Heart left ventricle (tissue), 13 donors: ENCODE measurements at regions not wholly inside any gene's neighbourhood (a gene's known extent, or its start where the extent isn't known, plus 50 kb on each side); places are given as distances from the start of the nearest gene placed in this dataset.

Experiments
- POLR2A ChIP-seq, 2 donors: fragments of 450-650 bp; IDR thresholded peaks; one replicate each; pipeline ENCODE4 v1.6.1; 2017; ENCODE audit warnings: antibody characterized with exemption in 2 of 2, mild to moderate bottlenecking in 2 of 2, moderate library complexity in 2 of 2
- TF ChIP-seq, protein P1 (sequence below), 12 donors: fragments of 200-600 bp; sonication (generic) in 4 of 12; IDR thresholded peaks; one replicate each; pipeline versions ENCODE4 v1.5.0 to v1.8.0; 2018 to 2022; ENCODE audit warnings: antibody characterized with exemption in 12 of 12, mild to moderate bottlenecking in 5 of 12
- donor health status: ischemic (EF 13 %, LVEDD 7.1; RV severe dilation, severe dysfunction).
- donor health status: DM: no; HTN: yes; CAD: no.
- donor health status: DM: no; HTN: no; CAD: no.
- donor health status: ischemic (EF 25% LVEDD 6.9; RV normal size, moderate dysfunction).
- donor health status: ischemic (EF 25% LVEDD 5.7; RV mildly dilated, moderate dysfunction).
- donor health status: ischemic (EF 35%, LVEDD 5.7; RV mildly dilated, moderate dysfunction).
- donor health status: nonischemic (EF 11% LVEDD 7.7; RV severe dilation, severe dysfunction).
- donor health status: DM: yes; HTN: yes; CAD: no.
- donor health status: PGD.
- donor health status: ischemic (EF 29% LVEDD 5.4; RV normal size, mild dysfunction).
- donor health status: nonischemic (EF 23%, LVEDD 6.1; RV moderate dilation, normal function).

DNA sequence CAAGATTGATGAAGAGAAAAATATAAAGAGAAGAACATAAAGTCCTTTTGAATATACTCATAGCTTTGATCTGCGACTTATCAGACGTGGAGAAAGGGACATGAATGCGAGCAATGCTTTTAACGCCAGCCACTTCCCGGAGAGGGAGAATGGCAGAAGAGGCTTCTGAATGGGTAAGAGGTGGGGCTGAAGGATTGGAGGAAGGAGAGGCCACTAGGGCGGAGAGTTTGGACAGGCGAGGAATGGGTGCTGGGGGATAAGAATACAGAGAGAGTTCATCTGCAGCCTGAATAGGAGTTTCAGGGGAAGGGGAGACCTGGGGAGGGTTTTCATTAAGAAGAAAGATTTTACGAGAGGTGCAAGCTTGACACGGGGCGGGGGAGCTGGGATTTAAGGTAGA is 2534.9 kb downstream of the PCDH7 start:
- TF ChIP-seq, protein P1, sequence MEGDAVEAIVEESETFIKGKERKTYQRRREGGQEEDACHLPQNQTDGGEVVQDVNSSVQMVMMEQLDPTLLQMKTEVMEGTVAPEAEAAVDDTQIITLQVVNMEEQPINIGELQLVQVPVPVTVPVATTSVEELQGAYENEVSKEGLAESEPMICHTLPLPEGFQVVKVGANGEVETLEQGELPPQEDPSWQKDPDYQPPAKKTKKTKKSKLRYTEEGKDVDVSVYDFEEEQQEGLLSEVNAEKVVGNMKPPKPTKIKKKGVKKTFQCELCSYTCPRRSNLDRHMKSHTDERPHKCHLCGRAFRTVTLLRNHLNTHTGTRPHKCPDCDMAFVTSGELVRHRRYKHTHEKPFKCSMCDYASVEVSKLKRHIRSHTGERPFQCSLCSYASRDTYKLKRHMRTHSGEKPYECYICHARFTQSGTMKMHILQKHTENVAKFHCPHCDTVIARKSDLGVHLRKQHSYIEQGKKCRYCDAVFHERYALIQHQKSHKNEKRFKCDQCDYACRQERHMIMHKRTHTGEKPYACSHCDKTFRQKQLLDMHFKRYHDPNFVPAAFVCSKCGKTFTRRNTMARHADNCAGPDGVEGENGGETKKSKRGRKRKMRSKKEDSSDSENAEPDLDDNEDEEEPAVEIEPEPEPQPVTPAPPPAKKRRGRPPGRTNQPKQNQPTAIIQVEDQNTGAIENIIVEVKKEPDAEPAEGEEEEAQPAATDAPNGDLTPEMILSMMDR (IDR thresholded peaks at IDR 0.05): no peak
- TF ChIP-seq POLR2A (IDR thresholded peaks at IDR 0.05): no peak
